SJCRH30 (cell line): ENCODE measurements at regions not wholly inside any gene's neighbourhood (a gene's known extent, or its start where the extent isn't known, plus 50 kb on each side); places are given as distances from the start of the nearest gene placed in this dataset.

Source experiments
- DNase-seq, 2 experiments: peaks; one replicate each; pipeline ENCODE4 v3.0.0-alpha.2; 2015 to 2020
- H3K27ac ChIP-seq: fragments of 250-450 bp; sonication (Bioruptor Pico); 2 replicates; pipeline ENCODE4 v1.5.1; 2020; ENCODE audit warnings: mild to moderate bottlenecking, moderate library complexity
- H3K27me3 ChIP-seq: fragments of 250-450 bp; sonication (Bioruptor Pico); 2 replicates; pipeline ENCODE4 v1.5.1; 2020; ENCODE audit warnings: mild to moderate bottlenecking, moderate library complexity
- H3K36me3 ChIP-seq: fragments of 250-450 bp; sonication (Bioruptor Pico); 2 replicates; pipeline ENCODE4 v1.5.1; 2020; ENCODE audit warnings: mild to moderate bottlenecking, moderate library complexity
- H3K4me1 ChIP-seq: fragments of 250-450 bp; sonication (Bioruptor Pico); 2 replicates; pipeline ENCODE4 v1.5.1; 2020; ENCODE audit warnings: mild to moderate bottlenecking, moderate library complexity
- H3K4me3 ChIP-seq: fragments of 250-450 bp; sonication (Bioruptor Pico); 2 replicates; pipeline ENCODE4 v1.5.1; 2020; ENCODE audit warnings: mild to moderate bottlenecking, moderate library complexity
- H3K9me3 ChIP-seq: fragments of 250-450 bp; sonication (Bioruptor Pico); replicated peaks from 2 replicates; pipeline ENCODE4 v1.5.1; 2020; ENCODE audit warnings: mild to moderate bottlenecking, moderate library complexity

DNA sequence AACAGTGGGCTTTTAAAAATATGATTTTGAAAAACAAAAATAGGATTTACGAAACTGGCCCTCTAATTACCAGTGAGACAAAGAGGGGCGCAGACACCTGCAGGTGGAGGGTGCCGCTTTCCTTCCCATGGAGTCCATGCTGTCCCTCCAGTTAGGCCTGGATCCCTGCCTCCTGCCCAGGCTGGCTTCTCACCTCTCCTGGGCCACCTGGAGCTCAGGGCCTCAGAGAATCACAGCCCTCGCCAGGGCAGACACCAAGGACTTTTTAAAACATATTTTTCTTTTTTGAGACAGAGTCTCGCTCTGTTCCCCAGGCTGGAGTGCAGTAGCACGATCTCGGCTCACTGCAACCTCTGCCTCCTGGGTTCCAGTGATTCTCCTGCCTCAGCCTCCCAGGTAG, 1437.2 kb downstream of the TBC1D22A start:
- Histone ChIP-seq H3K9me3 (no peaks in the 10 kb centered on the region), H3K27me3 (peaks cover 14% of the 10 kb centered on the region), H3K4me1 (no peaks in the 10 kb centered on the region), H3K36me3 (0 out of 2 replicates have a peak, but pooled peaks cover 3% of the 10 kb centered on the region), H3K27ac (no peak overlapping the region), H3K4me3 (no peak overlapping the region)
- no peak for DNase-seq

DNA sequence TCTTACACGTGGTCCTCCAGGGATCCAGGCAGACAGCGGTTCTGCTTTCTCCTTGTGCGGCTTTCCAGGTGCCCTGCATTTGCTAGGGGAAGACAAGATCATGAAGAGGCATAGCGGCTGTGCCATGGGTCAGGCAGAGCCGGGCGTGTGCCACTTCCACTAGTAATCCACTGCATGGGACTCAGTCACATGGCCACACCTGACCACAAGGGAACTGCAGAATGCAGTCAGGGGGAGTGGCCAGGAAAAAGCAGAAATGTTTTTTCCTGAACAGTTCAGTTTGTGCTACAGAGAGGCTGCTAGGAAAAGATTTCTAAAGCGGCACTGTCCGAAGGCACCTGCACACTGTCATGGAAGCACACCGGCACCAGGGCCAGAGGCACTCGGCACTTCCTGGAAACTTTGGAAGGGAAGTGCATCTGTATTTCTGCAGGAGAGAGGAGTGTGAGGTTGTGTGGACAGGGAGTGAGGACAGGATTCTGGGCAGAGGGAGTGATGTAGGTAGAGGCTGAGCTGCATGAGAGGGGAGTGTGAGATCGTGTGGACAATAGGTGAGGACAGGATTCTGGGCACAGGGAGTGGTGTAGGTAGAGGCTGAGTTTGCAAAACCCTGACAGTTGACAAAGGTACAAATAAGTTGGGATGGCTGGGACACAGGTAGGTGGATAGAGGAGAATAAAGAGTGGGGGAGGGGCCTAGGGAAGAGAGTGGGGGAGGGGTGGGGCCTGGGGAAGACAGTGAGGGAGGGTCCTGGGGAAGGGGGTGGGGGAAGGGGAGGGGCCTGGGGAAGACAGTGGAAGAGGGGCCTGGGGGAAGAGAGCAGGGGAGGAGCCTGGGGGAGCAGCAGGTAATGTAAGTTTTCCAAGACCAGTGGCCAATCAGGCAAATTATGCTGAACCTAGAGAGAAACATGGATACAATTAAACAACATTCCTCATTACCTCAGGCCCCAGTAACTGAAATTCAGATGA, 1436.3 kb downstream of the TBC1D22A start:
- 0 out of 2 replicates have a peak, but pooled peaks cover 3% of the 10 kb centered on the region for H3K36me3 ChIP-seq
- H3K27me3 ChIP-seq: peaks cover 10% of the 10 kb centered on the region
- DNase-seq: no peak
- no peaks in the 10 kb centered on the region for H3K4me1 ChIP-seq
- no peak overlapping the region for H3K4me3 ChIP-seq
- H3K9me3 ChIP-seq: no peaks in the 10 kb centered on the region
- H3K27ac ChIP-seq: no peak overlapping the region

DNA sequence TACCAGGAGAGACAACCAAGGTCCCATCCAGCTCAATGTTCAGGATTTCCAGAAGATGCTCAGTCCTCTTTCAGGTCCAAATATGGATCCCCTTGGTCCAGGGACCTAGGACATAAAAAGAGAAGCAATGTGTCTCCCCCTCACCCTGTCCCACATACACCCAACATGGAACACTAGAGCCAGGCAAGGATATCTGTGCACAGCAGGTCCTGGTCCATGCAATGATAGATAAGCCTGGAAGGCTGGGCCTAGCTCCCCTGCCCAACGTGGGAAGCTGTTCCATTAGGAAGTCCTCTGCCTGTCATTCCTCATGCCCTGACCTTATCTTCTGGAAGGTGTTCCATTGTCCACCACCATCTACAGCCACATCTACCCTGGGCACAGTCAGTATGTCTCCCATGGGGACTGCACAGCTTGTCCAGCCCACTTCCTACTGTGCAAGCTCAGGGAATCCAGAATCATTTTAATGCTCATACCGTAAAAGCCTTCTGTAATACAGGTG, 1434.8 kb downstream of the TBC1D22A start:
- no peak overlapping the region for H3K27ac ChIP-seq
- H3K27me3 ChIP-seq: peaks cover 10% of the 10 kb centered on the region
- 0 out of 2 replicates have a peak, but pooled peaks cover 3% of the 10 kb centered on the region for H3K36me3 ChIP-seq
- no peak overlapping the region for H3K4me3 ChIP-seq
- H3K4me1 ChIP-seq: no peaks in the 10 kb centered on the region
- DNase-seq: no peak
- H3K9me3 ChIP-seq: 0 out of 2 replicates have a peak, but pooled peaks cover 4% of the 10 kb centered on the region

DNA sequence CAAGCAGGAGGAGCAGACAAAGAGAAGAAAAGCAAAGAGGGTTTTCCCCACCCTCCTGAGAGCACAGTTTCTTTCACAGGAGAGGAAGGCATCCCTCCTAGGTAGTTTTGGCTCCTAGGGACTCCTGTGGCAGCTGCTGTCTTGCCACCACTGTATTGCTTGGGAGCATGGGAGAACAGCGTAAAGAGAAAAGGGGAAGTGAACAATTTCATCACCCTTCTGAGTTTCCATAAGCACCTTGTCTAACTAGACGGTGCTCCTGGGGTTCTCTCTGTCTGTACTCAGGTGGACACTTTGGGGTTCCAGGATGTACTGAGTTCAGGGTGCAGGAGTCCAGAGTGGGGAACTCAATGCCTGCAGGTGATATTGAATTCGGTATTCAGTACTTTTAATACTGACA, 1430.5 kb downstream of the TBC1D22A start:
- DNase-seq: no peak
- H3K9me3 ChIP-seq: peaks cover 15% of the 10 kb centered on the region
- 0 out of 2 replicates have a peak, but pooled peaks cover 3% of the 10 kb centered on the region for H3K36me3 ChIP-seq
- no peaks in the 10 kb centered on the region for H3K4me1 ChIP-seq
- H3K27ac ChIP-seq: no peak overlapping the region
- no peak overlapping the region for H3K4me3 ChIP-seq
- 0 out of 2 replicates have a peak, but pooled peaks cover 2% of the 10 kb centered on the region for H3K27me3 ChIP-seq

DNA sequence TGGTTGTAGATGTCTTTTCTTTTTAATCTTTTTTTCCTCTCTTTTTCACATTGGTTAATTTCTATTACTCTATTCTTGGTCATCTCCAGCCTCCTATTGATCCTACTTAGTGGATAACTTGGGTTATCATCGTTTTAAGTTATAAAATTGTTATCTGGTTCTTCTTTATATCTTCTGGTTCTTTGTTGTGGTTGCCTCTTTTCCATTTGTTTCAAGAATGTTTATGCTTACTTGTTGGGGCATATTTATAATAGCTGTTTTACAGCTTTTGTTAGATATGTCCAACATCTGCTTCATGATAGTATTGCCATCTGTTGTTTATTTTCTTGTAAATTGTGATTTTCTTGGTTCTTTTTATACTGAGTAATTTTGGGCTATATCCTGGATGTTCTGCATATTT, 1429.6 kb downstream of the TBC1D22A start:
- H3K4me1 ChIP-seq: no peaks in the 10 kb centered on the region
- no peak overlapping the region for H3K27ac ChIP-seq
- H3K9me3 ChIP-seq: peaks cover 15% of the 10 kb centered on the region
- no peak for DNase-seq
- H3K36me3 ChIP-seq: no peaks in the 10 kb centered on the region
- peaks cover 2% of the 10 kb centered on the region; the same call in 1 of the 2 replicates for H3K27me3 ChIP-seq
- H3K4me3 ChIP-seq: no peak overlapping the region

DNA sequence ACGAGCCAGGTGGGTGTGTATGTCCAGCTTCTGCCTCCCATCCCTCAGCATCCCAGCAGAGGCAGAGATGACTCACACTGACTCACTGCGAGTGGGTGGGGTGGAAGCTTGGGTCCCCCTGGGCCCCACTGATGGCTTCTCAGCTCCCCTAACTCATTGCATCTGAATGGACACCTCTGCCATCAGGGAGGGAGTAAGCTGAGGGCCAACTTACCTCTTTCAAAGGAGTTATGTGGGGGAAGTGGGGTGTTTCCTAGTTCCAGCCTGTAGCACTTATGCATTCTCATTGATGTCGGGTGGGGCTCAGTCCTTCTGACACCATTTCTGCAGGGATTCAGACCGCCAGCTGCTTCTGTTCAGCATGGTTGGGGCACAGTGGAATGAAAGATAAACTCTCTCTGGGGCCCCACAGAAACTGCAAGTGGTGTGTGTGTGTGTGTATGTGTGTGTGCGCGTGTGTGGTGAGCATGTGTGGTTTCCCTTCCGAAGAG, 1425.8 kb downstream of the TBC1D22A start:
- no peak overlapping the region for H3K4me3 ChIP-seq
- H3K36me3 ChIP-seq: no peaks in the 10 kb centered on the region
- no peak overlapping the region for H3K27ac ChIP-seq
- H3K27me3 ChIP-seq: no peaks in the 10 kb centered on the region; the same call in 1 of the 2 replicates
- peaks cover 15% of the 10 kb centered on the region for H3K9me3 ChIP-seq
- peak; percentile 48 to 52 for DNase-seq
- H3K4me1 ChIP-seq: no peaks in the 10 kb centered on the region

DNA sequence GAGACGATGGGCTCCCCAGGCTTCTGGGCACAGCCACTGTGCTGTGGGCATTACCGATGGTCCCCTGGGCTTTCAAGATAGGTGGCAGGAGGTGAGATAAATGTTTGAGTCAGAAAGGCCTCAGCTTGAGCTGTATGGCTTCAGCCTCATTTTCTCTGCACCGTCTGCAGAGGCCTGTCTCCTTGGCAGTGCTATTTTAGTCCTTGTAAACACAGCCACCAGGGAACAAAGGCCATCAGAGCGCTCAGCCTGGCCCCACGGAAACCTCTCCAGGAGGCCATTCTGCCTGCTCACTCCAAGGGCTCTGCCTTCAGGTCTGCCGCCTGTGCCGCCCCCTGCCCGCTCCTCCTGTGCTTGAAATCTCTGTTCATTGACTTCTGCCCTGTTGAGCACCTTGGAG, 1424.9 kb downstream of the TBC1D22A start:
- no peak for DNase-seq
- no peaks in the 10 kb centered on the region; the same call in 1 of the 2 replicates for H3K27me3 ChIP-seq
- H3K4me3 ChIP-seq: no peak overlapping the region
- no peaks in the 10 kb centered on the region for H3K36me3 ChIP-seq
- H3K27ac ChIP-seq: no peak overlapping the region
- peaks cover 13% of the 10 kb centered on the region for H3K9me3 ChIP-seq
- no peaks in the 10 kb centered on the region for H3K4me1 ChIP-seq

DNA sequence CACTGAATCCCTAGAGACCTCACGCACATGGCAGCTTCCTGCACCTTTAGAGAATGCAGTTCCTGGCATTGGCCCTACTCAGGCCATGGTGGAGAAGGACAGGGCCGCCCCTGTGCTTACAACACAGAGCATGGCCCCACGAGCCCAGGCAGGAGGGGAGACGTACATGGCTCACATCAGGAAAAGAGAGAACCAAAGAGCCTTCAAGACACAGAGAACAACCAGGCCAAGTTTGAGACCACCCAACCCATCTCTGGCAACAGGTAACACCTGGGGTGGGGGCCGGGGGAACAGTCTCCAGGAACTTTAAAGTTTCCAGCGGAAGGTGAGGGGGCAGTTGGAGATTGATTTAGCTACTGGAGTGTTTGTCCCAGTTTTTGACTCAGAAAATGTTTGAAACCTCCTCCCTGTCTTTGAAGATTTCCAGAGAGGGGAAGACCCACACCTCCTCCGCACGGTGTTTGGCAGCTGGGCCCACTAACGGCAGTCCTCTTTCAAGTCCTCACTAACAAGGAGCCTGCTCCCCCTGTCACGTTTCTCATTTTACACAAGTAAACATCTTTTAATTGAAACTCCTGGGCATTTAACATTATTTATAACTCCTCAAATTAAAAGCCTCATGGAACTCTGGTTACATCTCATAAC, 1423.8 kb downstream of the TBC1D22A start:
- no peak for DNase-seq
- peaks cover 2% of the 10 kb centered on the region for H3K27me3 ChIP-seq

DNA sequence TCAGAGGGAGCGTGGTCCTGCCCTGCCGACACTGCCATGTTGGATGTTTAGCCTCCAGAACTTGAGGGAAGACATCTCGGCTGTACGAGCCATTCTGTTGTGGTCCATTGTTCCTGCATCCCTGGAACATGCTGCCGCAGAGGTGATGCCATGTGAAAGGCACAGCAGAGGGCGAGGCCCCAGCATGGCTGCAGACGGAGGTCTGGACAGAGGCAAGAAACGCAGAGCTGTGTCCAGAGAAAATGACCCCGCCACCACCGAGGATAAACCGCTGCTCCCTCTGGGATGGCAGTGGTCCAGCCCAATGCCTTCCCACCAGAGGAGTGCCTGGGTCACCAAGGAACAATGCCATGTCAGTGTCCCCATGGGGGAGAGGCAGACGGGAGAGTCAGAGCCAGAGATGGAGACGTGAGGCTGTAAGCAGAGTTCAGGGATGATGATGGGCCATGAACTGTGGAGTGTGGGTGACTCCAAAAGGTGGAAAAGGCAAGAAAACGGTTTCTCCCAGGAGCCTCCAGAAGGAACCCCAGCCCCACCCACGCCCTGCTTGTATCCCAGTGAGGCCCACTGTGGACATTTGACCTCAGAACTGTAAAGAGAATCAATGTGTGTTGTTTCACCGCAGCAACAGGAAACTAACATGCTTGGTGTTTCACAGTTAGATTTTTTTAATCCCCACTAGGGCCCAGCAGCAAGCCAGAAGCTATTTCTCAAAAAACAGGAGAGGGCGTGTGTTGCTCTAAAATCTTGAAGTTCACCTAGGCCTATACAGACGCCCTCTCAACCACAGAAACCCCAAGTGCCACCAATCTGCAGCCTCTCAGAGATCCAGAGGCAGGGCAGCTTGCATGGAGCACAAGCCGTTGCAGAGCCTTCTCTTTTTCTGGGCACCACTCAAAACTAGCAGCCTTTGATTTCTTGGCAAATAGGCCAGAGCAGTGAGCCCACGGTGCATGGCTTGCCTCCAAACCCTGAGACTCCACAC, 1422.9 kb downstream of the TBC1D22A start:
- Histone ChIP-seq H3K27me3 (peaks cover 11% of the 10 kb centered on the region), H3K27ac (no peak overlapping the region), H3K9me3 (peaks cover 6% of the 10 kb centered on the region), H3K4me3 (no peak overlapping the region), H3K4me1 (no peaks in the 10 kb centered on the region), H3K36me3 (no peaks in the 10 kb centered on the region)
- DNase-seq: no peak

More for the DNA sequence above, 1423.8 kb downstream of the TBC1D22A start:
- Histone ChIP-seq H3K27ac (no peak overlapping the region), H3K9me3 (peaks cover 10% of the 10 kb centered on the region), H3K36me3 (no peaks in the 10 kb centered on the region), H3K4me3 (no peak overlapping the region), H3K4me1 (no peaks in the 10 kb centered on the region)

DNA sequence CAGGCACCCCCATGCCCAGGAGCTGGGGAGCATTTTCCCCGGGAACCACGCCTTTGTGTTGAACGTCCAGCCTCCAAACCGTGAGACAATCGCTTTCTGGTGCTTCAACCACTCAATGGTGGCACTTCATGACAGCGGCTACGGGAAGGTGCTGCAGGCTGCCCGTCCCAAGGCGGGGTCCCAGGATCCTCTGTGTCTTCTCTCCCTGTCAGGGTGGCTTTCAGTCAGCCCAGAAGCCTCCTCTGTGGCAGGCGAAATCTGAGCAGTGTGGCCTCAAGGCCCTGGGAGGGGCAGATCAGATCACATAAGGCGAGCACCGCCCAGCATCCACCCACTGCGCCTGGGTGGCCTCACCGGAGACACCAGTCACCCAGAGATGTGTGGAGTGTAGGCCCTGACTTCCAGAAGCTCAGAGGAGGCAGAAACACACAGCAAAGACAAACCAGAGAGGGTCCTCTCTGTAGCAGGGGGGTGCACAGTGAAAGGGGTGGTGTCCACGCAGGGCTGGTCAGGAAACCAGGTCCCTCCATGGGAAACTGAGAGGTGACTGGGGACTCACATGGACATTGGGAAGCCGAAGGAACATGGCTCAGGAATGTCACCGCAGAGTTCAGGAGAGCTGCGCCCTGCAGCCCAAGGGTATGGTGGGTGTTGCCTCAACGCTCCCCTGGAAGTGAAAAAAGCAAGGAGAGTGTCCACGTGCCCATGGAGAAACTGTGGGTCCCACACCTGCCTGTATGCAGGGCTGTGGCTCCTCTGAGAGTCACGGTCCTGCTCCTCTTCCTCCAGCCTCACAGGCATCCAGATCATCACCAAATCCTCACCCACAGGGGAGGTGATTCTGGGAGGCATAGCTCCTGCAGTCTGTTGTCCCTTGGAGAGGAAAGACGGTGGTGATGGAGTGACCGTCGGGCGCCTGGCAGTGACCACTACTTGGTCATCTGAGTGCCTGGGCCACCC, 1420.7 kb downstream of the TBC1D22A start:
- no peaks in the 10 kb centered on the region for H3K36me3 ChIP-seq
- no peak for DNase-seq
- no peak overlapping the region for H3K4me3 ChIP-seq
- no peaks in the 10 kb centered on the region for H3K9me3 ChIP-seq
- H3K4me1 ChIP-seq: no peaks in the 10 kb centered on the region
- H3K27ac ChIP-seq: no peak overlapping the region
- peaks cover 16% of the 10 kb centered on the region for H3K27me3 ChIP-seq

DNA sequence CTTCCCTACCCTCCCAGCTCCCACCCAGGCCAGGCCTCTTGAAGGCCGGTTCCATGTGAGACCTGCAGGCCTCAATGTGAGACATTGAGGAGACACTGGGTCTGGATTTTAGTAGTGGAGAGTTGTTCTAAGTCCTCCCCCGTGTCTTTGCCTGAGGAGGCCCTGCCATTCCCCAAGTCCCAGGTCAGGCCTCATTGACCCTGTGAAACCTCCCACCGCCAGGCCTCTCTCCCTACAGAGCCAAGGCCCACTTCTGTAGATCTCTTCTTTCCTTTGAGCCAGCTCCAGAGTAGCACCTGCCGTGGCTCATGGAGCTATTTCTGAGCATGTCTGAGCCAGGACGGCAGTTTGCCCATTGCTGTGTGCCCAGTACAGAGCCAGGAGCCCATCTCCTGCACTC, 1419.6 kb downstream of the TBC1D22A start:
- no peak overlapping the region for H3K4me3 ChIP-seq
- H3K36me3 ChIP-seq: no peaks in the 10 kb centered on the region
- no peaks in the 10 kb centered on the region for H3K9me3 ChIP-seq
- peaks cover 16% of the 10 kb centered on the region for H3K27me3 ChIP-seq
- no peak overlapping the region for H3K27ac ChIP-seq
- H3K4me1 ChIP-seq: no peaks in the 10 kb centered on the region
- no peak for DNase-seq

DNA sequence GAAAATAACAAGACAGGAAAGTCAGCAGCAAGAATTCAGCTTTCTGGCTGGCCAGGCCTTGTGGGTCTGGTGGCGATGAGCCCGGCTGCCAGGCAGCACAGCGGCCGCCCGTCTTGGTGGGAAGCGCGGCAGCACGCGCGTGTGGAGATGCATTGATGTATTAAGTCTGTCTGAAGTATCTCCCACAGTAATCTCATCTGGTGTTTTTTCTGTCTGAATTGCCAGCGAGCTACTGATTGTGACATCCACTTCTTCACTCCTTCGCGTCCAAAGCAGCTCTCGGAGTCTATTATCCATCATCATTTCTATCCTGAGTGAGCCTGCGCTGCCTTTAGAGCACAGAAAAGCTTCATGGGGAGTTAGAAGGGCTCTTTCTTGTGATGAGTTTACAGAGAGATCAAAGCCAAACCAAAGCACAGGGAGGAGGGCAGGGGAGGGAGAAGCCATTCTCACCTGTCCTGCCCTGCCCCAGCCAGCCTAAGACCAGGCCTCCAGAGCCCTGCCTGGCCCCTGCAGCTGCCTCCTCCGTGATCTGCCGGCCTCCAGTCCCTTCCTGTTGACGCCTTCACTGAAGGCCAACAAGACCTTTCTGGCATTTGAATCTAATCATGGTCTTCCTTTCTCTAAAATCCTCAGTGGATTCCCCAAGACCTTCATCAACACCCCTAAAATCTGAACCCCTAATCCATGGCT, 1419.0 kb downstream of the TBC1D22A start:
- Histone ChIP-seq H3K9me3 (no peaks in the 10 kb centered on the region), H3K4me1 (no peaks in the 10 kb centered on the region), H3K36me3 (no peaks in the 10 kb centered on the region), H3K27ac (no peak overlapping the region), H3K4me3 (no peak overlapping the region), H3K27me3 (peaks cover 16% of the 10 kb centered on the region)
- DNase-seq: no peak

DNA sequence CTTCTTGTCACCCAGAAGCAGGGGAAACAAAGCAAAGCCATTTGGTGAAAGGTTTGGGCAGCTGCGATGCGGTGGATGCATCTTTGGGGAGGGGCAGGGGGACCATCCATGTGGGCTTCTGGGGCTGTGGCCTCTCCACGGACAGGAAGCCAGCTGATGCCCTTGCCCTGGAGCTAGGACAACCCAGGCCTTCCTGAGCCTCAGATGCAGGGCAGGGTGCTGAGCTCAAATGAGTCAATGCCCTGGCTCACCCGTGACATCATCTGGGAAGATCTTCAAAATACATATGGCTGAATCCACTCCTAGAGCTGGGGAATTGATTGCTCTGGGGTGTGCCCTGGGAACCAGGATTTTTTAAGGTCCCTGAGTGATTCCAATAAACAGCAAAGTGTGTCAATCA, 1418.2 kb downstream of the TBC1D22A start:
- no peaks in the 10 kb centered on the region for H3K4me1 ChIP-seq
- H3K27ac ChIP-seq: no peak overlapping the region
- DNase-seq: no peak
- no peak overlapping the region for H3K4me3 ChIP-seq
- no peaks in the 10 kb centered on the region for H3K9me3 ChIP-seq
- H3K36me3 ChIP-seq: no peaks in the 10 kb centered on the region
- H3K27me3 ChIP-seq: peaks cover 17% of the 10 kb centered on the region
